Neutrophil (primary cell): ENCODE measurements at regions not wholly inside any gene's neighbourhood (a gene's known extent, or its start where the extent isn't known, plus 50 kb on each side); places are given as distances from the start of the nearest gene placed in this dataset.

ENCODE experiments used
- H3K27ac ChIP-seq: fragments of 200-600 bp; sonication (generic); 2 replicates; pipeline ENCODE4 v1.5.1; 2016; ENCODE audit warnings: mild to moderate bottlenecking, moderate library complexity
- H3K27me3 ChIP-seq: fragments of 200-600 bp; sonication (generic); 2 replicates; pipeline ENCODE4 v1.6.0; 2016; ENCODE audit warnings: mild to moderate bottlenecking
- H3K36me3 ChIP-seq: fragments of 200-600 bp; sonication (generic); 2 replicates; pipeline ENCODE4 v1.5.1; 2017
- H3K4me1 ChIP-seq, 2 experiments: fragments of 200-600 bp in 1 of 2; sonication (generic) in 1 of 2; 1 replicate in 1 of 2; 2 replicates in 1 of 2; pipeline versions ENCODE4 v1.5.1 to v1.6.1; 2013 to 2016; ENCODE audit warnings: low read depth in 1 of 2, low read length in 1 of 2, mild to moderate bottlenecking in 1 of 2, moderate library complexity in 1 of 2; ENCODE audit not compliant: control insufficient read depth in 1 of 2, insufficient read depth in 1 of 2
- H3K4me3 ChIP-seq, 2 experiments: fragments of 200-600 bp in 1 of 2; sonication (generic) in 1 of 2; 1 replicate in 1 of 2; 2 replicates in 1 of 2; pipeline ENCODE4 v1.5.1; 2013 to 2016; ENCODE audit warnings: low read depth in 1 of 2, low read length in 1 of 2, mild to moderate bottlenecking in 1 of 2, moderate library complexity in 1 of 2
- H3K9me3 ChIP-seq: fragments of 200-600 bp; sonication (generic); 2 replicates; pipeline ENCODE4 v1.5.1; 2016
- TF ChIP-seq, protein P1 (sequence below): fragments of 200-600 bp; sonication (generic); IDR thresholded peaks from 2 replicates; pipeline ENCODE4 v1.5.1; 2016; ENCODE audit warnings: antibody characterized with exemption

DNA sequence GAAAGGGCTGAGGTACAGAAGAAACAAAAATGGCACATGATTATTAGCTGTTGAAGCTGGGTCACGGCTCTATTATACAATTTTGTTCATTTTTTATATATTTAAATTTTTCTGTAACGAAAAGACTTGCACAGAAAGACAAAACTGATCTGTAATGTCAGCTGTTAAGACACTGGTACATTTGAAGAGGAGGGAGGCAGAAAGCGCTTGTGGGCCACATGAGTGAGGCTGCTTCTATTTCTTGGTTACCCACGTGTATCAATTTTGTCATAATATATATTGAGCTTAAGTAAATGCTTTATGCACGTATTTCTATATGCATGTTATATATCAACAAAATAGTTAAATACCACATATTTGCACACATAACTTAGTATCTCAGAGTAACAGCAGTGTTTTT is 151.8 kb upstream of the KCNJ18 start:
- Histone ChIP-seq H3K9me3 (no peaks in the 10 kb centered on the region), H3K36me3 (no peaks in the 10 kb centered on the region), H3K27me3 (no peaks in the 10 kb centered on the region), H3K4me3 (no peak overlapping the region), H3K4me1 (peaks cover 0 to 12% of the 10 kb centered on the region in 2 experiments), H3K27ac (no peak overlapping the region)
- TF ChIP-seq, protein P1, sequence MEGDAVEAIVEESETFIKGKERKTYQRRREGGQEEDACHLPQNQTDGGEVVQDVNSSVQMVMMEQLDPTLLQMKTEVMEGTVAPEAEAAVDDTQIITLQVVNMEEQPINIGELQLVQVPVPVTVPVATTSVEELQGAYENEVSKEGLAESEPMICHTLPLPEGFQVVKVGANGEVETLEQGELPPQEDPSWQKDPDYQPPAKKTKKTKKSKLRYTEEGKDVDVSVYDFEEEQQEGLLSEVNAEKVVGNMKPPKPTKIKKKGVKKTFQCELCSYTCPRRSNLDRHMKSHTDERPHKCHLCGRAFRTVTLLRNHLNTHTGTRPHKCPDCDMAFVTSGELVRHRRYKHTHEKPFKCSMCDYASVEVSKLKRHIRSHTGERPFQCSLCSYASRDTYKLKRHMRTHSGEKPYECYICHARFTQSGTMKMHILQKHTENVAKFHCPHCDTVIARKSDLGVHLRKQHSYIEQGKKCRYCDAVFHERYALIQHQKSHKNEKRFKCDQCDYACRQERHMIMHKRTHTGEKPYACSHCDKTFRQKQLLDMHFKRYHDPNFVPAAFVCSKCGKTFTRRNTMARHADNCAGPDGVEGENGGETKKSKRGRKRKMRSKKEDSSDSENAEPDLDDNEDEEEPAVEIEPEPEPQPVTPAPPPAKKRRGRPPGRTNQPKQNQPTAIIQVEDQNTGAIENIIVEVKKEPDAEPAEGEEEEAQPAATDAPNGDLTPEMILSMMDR: no peak

DNA sequence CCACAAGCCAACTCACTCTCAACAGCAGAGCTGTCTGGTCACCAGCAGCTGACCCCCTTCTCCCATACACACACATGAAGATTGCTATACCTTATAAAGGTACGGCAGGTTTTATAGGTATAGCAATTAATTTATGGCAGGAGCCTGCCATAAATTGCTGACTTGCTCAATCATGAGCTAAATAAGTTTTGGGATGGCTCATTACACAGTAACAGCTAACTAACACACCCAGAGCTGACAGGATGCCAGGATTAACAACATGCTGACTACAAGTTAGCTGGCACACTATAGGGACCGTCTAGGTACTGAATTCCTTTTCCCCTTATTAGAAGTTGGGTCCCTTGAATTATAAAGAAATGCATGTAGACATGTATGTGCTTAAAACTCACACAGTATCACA is 150.3 kb upstream of the KCNJ18 start:
- no peaks in the 10 kb centered on the region for H3K27me3 ChIP-seq

DNA sequence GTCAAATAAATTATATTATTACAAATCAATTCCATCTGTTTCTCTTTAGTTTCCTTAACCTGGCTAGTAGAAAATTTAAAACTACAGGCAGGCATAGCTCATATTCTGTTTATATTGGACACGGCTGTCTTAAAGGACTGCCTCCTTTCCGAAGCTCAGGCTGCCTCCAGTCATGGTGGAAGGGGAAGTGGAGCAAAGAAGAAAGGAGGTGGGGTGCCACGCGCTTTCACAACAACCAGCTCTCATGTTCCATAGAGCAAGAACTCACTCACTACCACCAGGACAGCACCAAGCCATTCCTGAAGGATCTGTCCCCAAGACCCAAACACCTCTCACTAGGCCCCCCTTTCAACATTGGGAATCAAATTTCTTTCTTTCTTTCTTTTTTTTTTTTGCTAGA is 149.3 kb upstream of the KCNJ18 start:
- Histone ChIP-seq H3K9me3 (no peaks in the 10 kb centered on the region), H3K27ac (no peak overlapping the region), H3K4me1 (peaks cover 0 to 12% of the 10 kb centered on the region in 2 experiments), H3K27me3 (peaks cover 3% of the 10 kb centered on the region), H3K36me3 (no peaks in the 10 kb centered on the region), H3K4me3 (no peak overlapping the region)
- TF ChIP-seq, protein P1: no peak

More for the DNA sequence above, 150.3 kb upstream of the KCNJ18 start:
- H3K4me3 ChIP-seq: no peak overlapping the region
- H3K36me3 ChIP-seq: no peaks in the 10 kb centered on the region
- H3K4me1 ChIP-seq: peaks cover 0 to 12% of the 10 kb centered on the region in 2 experiments
- TF ChIP-seq, protein P1: no peak
- no peak overlapping the region for H3K27ac ChIP-seq
- H3K9me3 ChIP-seq: no peaks in the 10 kb centered on the region

DNA sequence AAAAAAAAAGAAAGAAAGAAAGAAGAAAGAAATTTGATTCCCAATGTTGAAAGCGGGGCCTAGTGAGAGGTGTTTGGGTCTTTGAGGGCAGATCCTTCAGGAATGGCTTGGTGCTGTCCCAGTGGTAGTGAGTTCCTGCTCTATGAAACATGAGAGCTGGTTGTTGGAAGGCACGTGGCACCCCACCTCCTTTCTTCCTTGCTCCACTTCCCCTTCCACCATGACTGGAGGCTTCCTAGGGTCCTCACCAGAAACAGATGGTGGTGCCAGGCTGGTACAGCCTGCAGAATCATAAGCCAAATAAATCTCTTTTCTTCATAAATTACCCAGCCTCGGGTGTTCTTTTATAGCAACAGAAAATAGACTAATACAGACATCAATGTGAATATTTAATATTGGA is 147.3 kb upstream of the KCNJ18 start:
- TF ChIP-seq, protein P1: no peak
- Histone ChIP-seq H3K4me3 (no peak overlapping the region), H3K9me3 (no peaks in the 10 kb centered on the region), H3K27ac (no peak overlapping the region), H3K27me3 (peaks cover 20% of the 10 kb centered on the region), H3K36me3 (no peaks in the 10 kb centered on the region), H3K4me1 (peaks cover 0 to 12% of the 10 kb centered on the region in 2 experiments)

DNA sequence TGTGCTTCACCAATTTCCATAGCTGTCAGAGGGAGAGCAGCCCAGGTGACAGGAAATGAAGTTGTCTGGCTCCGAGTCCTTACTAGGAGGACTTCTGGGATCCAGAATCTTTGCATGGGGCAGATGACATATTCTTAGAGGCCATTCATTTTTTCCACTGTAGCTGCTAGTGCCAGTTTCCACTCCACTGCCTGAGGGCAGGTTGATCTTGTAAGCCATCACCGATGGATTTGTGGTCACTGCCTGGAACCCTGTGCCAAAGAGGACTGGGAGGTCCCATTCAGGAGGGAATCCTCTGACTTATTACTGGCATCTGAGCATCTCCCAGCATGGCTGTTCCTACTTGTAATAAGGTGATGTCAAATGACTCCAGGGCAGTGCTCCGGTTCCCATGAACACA is 144.1 kb upstream of the KCNJ18 start:
- peaks cover 5 to 11% of the 10 kb centered on the region in 2 experiments for H3K4me1 ChIP-seq
- H3K27ac ChIP-seq: no peak overlapping the region
- H3K4me3 ChIP-seq: no peak overlapping the region
- no peaks in the 10 kb centered on the region for H3K9me3 ChIP-seq
- peaks cover 52% of the 10 kb centered on the region for H3K27me3 ChIP-seq
- TF ChIP-seq, protein P1: no peak
- H3K36me3 ChIP-seq: no peaks in the 10 kb centered on the region
